GM12878 (cell line): ENCODE measurements at regions not wholly inside any gene's neighbourhood (a gene's known extent, or its start where the extent isn't known, plus 50 kb on each side); places are given as distances from the start of the nearest gene placed in this dataset.

Experiments used
- ATAC-seq: fragments of 200-7000 bp; cut with Tn5 transposase; 3 replicates; pipeline ENCODE4 v1.9.1; 2020; ENCODE audit warnings: mild to moderate bottlenecking, moderate library complexity
- BruUV-seq: library from RNA; stranded (reverse); fragments of 400-500 nt; replicated peaks from 2 replicates; lab custom pipeline; 2021; lab: Mats Ljungman, UMichigan
- CTCF ChIA-PET: fragments of 300-600 bp; sonication (Branson Sonifier 250); formaldehyde crosslinking; extraction: SDS; loops from one replicate; lab custom pipeline; 2021; ENCODE audit warnings: inconsistent platforms; lab: Yijun Ruan, JAX
- POLR2A ChIA-PET: fragments of 350-600 bp; formaldehyde crosslinking; extraction: SDS; loops from one replicate; lab custom pipeline; 2021; ENCODE audit warnings: inconsistent platforms; lab: Charles Lee
- RAD21 ChIA-PET: fragments of 300-600 bp; sonication (Branson Sonifier 250); formaldehyde crosslinking; loops from one replicate; lab custom pipeline; 2023; ENCODE audit warnings: antibody characterized with exemption; ENCODE audit not compliant: unreplicated experiment; lab: Charles Lee
- SMC1A ChIA-PET: fragments of 300-600 bp; sonication (Branson Sonifier 250); formaldehyde crosslinking; loops from one replicate; lab custom pipeline; 2023; ENCODE audit not compliant: unreplicated experiment, uncharacterized antibody; lab: Charles Lee
- DNase-seq: peaks from one replicate; pipeline ENCODE4 v3.0.0-alpha.2; 2011; ENCODE audit warnings: low read depth, low spot score
- FAIRE-seq: peaks from 3 replicates; lab custom pipeline; 2011; peaks lifted over from hg19 to GRCh38; lab: Jason Lieb, UNC
- H2AFZ ChIP-seq: 2 replicates; pipeline ENCODE4 v1.6.0; 2011; ENCODE audit warnings: low read depth, low read length, control low read depth; ENCODE audit not compliant: control insufficient read depth
- H3K27ac ChIP-seq: 2 replicates; pipeline ENCODE4 v1.5.1; 2011; ENCODE audit warnings: control low read depth; ENCODE audit not compliant: control insufficient read depth, insufficient read depth
- H3K27me3 ChIP-seq, 2 experiments: replicated peaks in 1 of 2; 2 replicates each; pipeline versions ENCODE4 v1.6.0 to v1.6.1; 2011; ENCODE audit warnings: low read length in 1 of 2; ENCODE audit not compliant: control insufficient read depth in 2 of 2, insufficient read depth in 2 of 2
- H3K36me3 ChIP-seq, 2 experiments: 2 replicates each; pipeline ENCODE4 v1.5.1; 2011; ENCODE audit warnings: low read length in 1 of 2; ENCODE audit not compliant: control insufficient read depth in 2 of 2, insufficient read depth in 2 of 2
- H3K4me1 ChIP-seq: 2 replicates; pipeline ENCODE4 v1.6.1; 2011; ENCODE audit warnings: mild to moderate bottlenecking, low read length, moderate library complexity, mixed read lengths; ENCODE audit not compliant: control insufficient read depth, insufficient read depth
- H3K4me2 ChIP-seq: 2 replicates; pipeline ENCODE4 v1.6.0; 2011; ENCODE audit warnings: control low read depth; ENCODE audit not compliant: control insufficient read depth, insufficient read depth
- H3K4me3 ChIP-seq: fragments of 200-600 bp; sonication (generic); 2 replicates; pipeline ENCODE4 v1.5.1; 2016
- H3K79me2 ChIP-seq: 2 replicates; pipeline ENCODE4 v1.6.0; 2011; ENCODE audit warnings: low read length; ENCODE audit not compliant: control insufficient read depth, insufficient read depth
- H3K9ac ChIP-seq: 2 replicates; pipeline ENCODE4 v1.8.0; 2011; ENCODE audit warnings: low read length, control low read depth, mixed read lengths; ENCODE audit not compliant: control insufficient read depth, insufficient read depth
- H3K9me3 ChIP-seq: replicated peaks from 3 replicates; pipeline ENCODE4 v1.5.1; 2011; ENCODE audit warnings: mild to moderate bottlenecking, low read length; ENCODE audit not compliant: control insufficient read depth, insufficient read depth
- H4K20me1 ChIP-seq: 2 replicates; pipeline ENCODE4 v1.6.0; 2011; ENCODE audit not compliant: control insufficient read depth, insufficient read depth
- CHD1 ChIP-seq: IDR thresholded peaks from 2 replicates; pipeline ENCODE4 v1.6.1; 2012; ENCODE audit warnings: low read depth, low read length, improper control_type of control experiment
- CHD2 ChIP-seq: IDR thresholded peaks from 2 replicates; pipeline ENCODE4 v1.6.1; 2011; ENCODE audit warnings: low read depth, low read length, improper control_type of control experiment, borderline replicate concordance
- HSF1 ChIP-seq: fragments of 150-350 bp; IDR thresholded peaks from 2 replicates; pipeline ENCODE4 v1.6.1; 2014; ENCODE audit warnings: mild to moderate bottlenecking, low read depth, low read length
- IKZF2 ChIP-seq, 2 experiments: fragments of 450-650 bp; IDR thresholded peaks; 2 replicates each; pipeline ENCODE4 v1.6.1; 2017; ENCODE audit warnings: mild to moderate bottlenecking in 2 of 2, moderate library complexity in 2 of 2
- JUNB ChIP-seq: IDR thresholded peaks from 2 replicates; pipeline ENCODE4 v1.6.1; 2016; ENCODE audit warnings: antibody characterized with exemption, mild to moderate bottlenecking
- MAX ChIP-seq: IDR thresholded peaks from 2 replicates; pipeline ENCODE4 v1.6.1; 2012; ENCODE audit warnings: low read depth, low read length, improper control_type of control experiment
- MEF2A ChIP-seq: IDR thresholded peaks from 2 replicates; pipeline ENCODE4 v1.6.1; 2011; ENCODE audit warnings: low read depth, mild to moderate bottlenecking, low read length, moderate library complexity; ENCODE audit not compliant: insufficient read depth
- MTA3 ChIP-seq: IDR thresholded peaks from 2 replicates; pipeline ENCODE4 v1.6.1; 2012; ENCODE audit warnings: low read length, inconsistent platforms, borderline replicate concordance
- MYB ChIP-seq: fragments of 150-350 bp; IDR thresholded peaks from 2 replicates; pipeline ENCODE4 v1.6.1; 2014; ENCODE audit warnings: mild to moderate bottlenecking, low read depth, low read length, borderline replicate concordance
- POLR2A ChIP-seq: IDR thresholded peaks from 2 replicates; pipeline ENCODE4 v1.6.1; 2011; ENCODE audit warnings: low read depth, mild to moderate bottlenecking, low read length
- RBBP5 ChIP-seq: fragments of 200-600 bp; sonication (generic); conservative IDR thresholded peaks from 2 replicates; pipeline ENCODE4 v1.6.1; 2016
- SUZ12 ChIP-seq: fragments of 200-600 bp; sonication (generic); IDR thresholded peaks from one replicate; pipeline ENCODE4 v1.6.1; 2018; ENCODE audit warnings: antibody characterized with exemption, mild to moderate bottlenecking; ENCODE audit not compliant: unreplicated experiment
- TARDBP ChIP-seq: IDR thresholded peaks from 2 replicates; pipeline ENCODE4 v1.6.1; 2016; ENCODE audit warnings: borderline replicate concordance
- WGBS: methylation state at CpG from one replicate; pipeline ENCODE4 v1.1.6; 2016; ENCODE audit warnings: low lambda C conversion rate; ENCODE audit not compliant: insufficient replicate concordance, insufficient coverage; ENCODE audit errors: missing lambda C conversion rate; 5-methylcytosine and 5-hydroxymethylcytosine counted together
- in situ Hi-C: fragments of 300-500 bp; cut with MboI; formaldehyde crosslinking; loops from 9 replicates; pipeline ENCODE4 v1.14.3; 2018; ENCODE audit warnings: mixed read lengths
- intact Hi-C: fragments of 100-400 bp; cut with micrococcal nuclease; formaldehyde crosslinking; loops from one replicate; pipeline ENCODE4 v1.14.2; 2022; ENCODE audit not compliant: unreplicated experiment
- TF ChIP-seq, protein P1 (sequence below): fragments of 450-650 bp; IDR thresholded peaks from 2 replicates; pipeline ENCODE4 v1.6.1; 2016; ENCODE audit warnings: mild to moderate bottlenecking
- TF ChIP-seq, protein P2 (sequence below): fragments of 450-650 bp; conservative IDR thresholded peaks from 2 replicates; pipeline ENCODE4 v1.6.1; 2017; ENCODE audit warnings: mild to moderate bottlenecking, moderate library complexity
- TF ChIP-seq, protein P3 (sequence below): fragments of 450-650 bp; IDR thresholded peaks from 2 replicates; pipeline ENCODE4 v1.6.1; 2018; ENCODE audit warnings: borderline replicate concordance, mild to moderate bottlenecking; ENCODE audit not compliant: partially characterized antibody

DNA sequence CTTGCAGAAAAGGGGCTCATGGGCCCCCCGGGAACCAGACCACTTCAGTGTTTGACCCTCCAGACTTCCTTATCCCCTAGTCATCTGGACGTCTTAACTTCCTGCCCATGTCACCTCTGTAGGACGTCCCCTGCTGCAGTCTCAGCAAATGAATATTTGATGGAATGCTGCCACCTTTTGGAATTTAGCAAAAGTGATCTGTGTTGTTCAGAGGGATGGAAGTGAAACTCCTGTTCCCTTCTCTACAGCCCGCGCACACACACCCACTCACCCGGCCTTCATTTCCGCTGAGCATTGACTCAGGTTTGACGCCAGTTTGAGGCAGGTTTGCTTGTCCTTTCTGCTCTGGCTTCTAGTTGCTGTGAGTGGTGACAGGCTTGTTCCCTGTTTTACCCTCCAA lies 507.2 kb upstream of the EEF2KMT start:
- Histone ChIP-seq H3K4me3 (no peak overlapping the region), H4K20me1 (no peaks in the 10 kb centered on the region), H3K79me2 (no peaks in the 10 kb centered on the region), H3K9me3 (no peaks in the 10 kb centered on the region), H3K4me2 (no peak overlapping the region), H3K36me3 (no peaks in the 10 kb centered on the region), H2AFZ (no peak overlapping the region), H3K9ac (no peak overlapping the region), H3K4me1 (no peaks in the 10 kb centered on the region), H3K27me3 (no peaks in the 10 kb centered on the region), H3K27ac (no peak overlapping the region)
- CTCF ChIA-PET, result interaction anchor here (2.2 kb wide), 1 partner anchor 11 kb away, joined by 6 read pairs; no protein-coding TSS in a partner anchor
- no TSS peak for BruUV-seq
- WGBS, result 24% methylated on average over 8 of the region's 8 CpGs
- no peak for ATAC-seq
- FAIRE-seq, result no peak
- SMC1A ChIA-PET, result no interaction called here
- in situ Hi-C loops (no loop called here), intact Hi-C loops (no loop called here)
- no peak for DNase-seq
- no peak for TF ChIP-seq MAX
- no peak for TF ChIP-seq POLR2A
- no peak for TF ChIP-seq CHD1
- no peak for TF ChIP-seq MTA3
- no peak for TF ChIP-seq HSF1
- no peak for TF ChIP-seq CHD2
- no peak for TF ChIP-seq RBBP5
- no peak for TF ChIP-seq MYB
- TF ChIP-seq, protein P1, sequence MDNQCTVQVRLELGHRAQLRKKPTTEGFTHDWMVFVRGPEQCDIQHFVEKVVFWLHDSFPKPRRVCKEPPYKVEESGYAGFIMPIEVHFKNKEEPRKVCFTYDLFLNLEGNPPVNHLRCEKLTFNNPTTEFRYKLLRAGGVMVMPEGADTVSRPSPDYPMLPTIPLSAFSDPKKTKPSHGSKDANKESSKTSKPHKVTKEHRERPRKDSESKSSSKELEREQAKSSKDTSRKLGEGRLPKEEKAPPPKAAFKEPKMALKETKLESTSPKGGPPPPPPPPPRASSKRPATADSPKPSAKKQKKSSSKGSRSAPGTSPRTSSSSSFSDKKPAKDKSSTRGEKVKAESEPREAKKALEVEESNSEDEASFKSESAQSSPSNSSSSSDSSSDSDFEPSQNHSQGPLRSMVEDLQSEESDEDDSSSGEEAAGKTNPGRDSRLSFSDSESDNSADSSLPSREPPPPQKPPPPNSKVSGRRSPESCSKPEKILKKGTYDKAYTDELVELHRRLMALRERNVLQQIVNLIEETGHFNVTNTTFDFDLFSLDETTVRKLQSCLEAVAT, result no peak
- TF ChIP-seq, protein P2, sequence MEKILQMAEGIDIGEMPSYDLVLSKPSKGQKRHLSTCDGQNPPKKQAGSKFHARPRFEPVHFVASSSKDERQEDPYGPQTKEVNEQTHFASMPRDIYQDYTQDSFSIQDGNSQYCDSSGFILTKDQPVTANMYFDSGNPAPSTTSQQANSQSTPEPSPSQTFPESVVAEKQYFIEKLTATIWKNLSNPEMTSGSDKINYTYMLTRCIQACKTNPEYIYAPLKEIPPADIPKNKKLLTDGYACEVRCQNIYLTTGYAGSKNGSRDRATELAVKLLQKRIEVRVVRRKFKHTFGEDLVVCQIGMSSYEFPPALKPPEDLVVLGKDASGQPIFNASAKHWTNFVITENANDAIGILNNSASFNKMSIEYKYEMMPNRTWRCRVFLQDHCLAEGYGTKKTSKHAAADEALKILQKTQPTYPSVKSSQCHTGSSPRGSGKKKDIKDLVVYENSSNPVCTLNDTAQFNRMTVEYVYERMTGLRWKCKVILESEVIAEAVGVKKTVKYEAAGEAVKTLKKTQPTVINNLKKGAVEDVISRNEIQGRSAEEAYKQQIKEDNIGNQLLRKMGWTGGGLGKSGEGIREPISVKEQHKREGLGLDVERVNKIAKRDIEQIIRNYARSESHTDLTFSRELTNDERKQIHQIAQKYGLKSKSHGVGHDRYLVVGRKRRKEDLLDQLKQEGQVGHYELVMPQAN, result no peak
- TF ChIP-seq, protein P3, sequence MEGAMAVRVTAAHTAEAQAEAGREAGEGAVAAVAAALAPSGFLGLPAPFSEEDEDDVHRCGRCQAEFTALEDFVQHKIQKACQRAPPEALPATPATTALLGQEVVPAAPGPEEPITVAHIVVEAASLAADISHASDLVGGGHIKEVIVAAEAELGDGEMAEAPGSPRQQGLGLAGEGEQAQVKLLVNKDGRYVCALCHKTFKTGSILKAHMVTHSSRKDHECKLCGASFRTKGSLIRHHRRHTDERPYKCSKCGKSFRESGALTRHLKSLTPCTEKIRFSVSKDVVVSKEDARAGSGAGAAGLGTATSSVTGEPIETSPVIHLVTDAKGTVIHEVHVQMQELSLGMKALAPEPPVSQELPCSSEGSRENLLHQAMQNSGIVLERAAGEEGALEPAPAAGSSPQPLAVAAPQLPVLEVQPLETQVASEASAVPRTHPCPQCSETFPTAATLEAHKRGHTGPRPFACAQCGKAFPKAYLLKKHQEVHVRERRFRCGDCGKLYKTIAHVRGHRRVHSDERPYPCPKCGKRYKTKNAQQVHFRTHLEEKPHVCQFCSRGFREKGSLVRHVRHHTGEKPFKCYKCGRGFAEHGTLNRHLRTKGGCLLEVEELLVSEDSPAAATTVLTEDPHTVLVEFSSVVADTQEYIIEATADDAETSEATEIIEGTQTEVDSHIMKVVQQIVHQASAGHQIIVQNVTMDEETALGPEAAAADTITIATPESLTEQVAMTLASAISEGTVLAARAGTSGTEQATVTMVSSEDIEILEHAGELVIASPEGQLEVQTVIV, result no peak
- TF ChIP-seq SUZ12, result no peak
- TF ChIP-seq TARDBP, result no peak
- TF ChIP-seq MEF2A, result no peak
- TF ChIP-seq IKZF2 (IDR thresholded peaks at IDR 0.05), result no peak
- no peak for TF ChIP-seq JUNB
- POLR2A ChIA-PET, result no interaction called here
- RAD21 ChIA-PET, result no interaction called here
